ENCODE measurements at regions not wholly inside any gene's neighbourhood (a gene's known extent, or its start where the extent isn't known, plus 50 kb on each side); places are given as distances from the start of the nearest gene placed in this dataset.

DNA sequence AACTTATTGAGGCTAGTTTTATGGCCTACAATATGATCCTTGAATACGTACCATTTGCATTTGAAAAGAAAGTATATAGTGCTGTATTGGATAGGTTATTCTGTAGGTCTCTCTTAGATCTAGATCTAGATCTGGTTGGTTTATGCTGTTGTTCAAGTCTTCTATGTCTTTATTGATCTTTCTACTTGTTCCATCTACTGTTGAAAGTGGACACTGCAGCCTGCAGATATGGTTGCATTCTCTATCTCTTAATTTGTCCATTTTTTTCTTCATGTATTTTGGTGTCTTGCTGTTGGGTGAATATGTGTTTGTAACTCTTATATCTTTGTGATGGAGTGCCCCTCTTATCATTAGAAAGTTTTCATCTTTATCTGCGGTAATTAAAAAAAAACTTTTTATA is 139.4 kb upstream of the PCDH15 start:
- no peak overlapping the region for H3K4me3 ChIP-seq (ENCODE audit: insufficient read depth, low read depth, low read length)
- peaks cover 4% of the 10 kb centered on the region for H3K4me1 Mint-ChIP-seq (ENCODE audit: low read depth, unreplicated experiment)
- H3K27me3 Mint-ChIP-seq (ENCODE audit: low read depth, unreplicated experiment), result no peaks in the 10 kb centered on the region
- H3K4me3 Mint-ChIP-seq (ENCODE audit: unreplicated experiment), result no peak overlapping the region
- H2AFZ ChIP-seq (ENCODE audit: low read depth, low read length), result no peak overlapping the region
- H3K4me2 ChIP-seq (ENCODE audit: low read length), result no peak overlapping the region
- no peaks in the 10 kb centered on the region for H3K4me1 ChIP-seq (ENCODE audit: insufficient read depth, low read length)
- no peaks in the 10 kb centered on the region for H3K9me3 ChIP-seq (ENCODE audit: insufficient read depth, low read depth, low read length)
- no peak overlapping the region for H3K27ac Mint-ChIP-seq (ENCODE audit: unreplicated experiment)
- no peak overlapping the region for H3K27ac ChIP-seq (ENCODE audit: low read depth, low read length)
- no peaks in the 10 kb centered on the region for H3K36me3 Mint-ChIP-seq (ENCODE audit: low read depth, unreplicated experiment)
- no peaks in the 10 kb centered on the region for H3K27me3 ChIP-seq (ENCODE audit: insufficient read depth, low read length)
- no peak for FAIRE-seq
- no peaks in the 10 kb centered on the region for H4K20me1 ChIP-seq (ENCODE audit: insufficient read depth, low read length)
- no peak for DNase-seq (ENCODE audit: low read depth)
- TF ChIP-seq EZH2 (IDR thresholded peaks at IDR 0.05; ENCODE audit: insufficient read depth, low read length), result no peak
- TF ChIP-seq, protein P1, sequence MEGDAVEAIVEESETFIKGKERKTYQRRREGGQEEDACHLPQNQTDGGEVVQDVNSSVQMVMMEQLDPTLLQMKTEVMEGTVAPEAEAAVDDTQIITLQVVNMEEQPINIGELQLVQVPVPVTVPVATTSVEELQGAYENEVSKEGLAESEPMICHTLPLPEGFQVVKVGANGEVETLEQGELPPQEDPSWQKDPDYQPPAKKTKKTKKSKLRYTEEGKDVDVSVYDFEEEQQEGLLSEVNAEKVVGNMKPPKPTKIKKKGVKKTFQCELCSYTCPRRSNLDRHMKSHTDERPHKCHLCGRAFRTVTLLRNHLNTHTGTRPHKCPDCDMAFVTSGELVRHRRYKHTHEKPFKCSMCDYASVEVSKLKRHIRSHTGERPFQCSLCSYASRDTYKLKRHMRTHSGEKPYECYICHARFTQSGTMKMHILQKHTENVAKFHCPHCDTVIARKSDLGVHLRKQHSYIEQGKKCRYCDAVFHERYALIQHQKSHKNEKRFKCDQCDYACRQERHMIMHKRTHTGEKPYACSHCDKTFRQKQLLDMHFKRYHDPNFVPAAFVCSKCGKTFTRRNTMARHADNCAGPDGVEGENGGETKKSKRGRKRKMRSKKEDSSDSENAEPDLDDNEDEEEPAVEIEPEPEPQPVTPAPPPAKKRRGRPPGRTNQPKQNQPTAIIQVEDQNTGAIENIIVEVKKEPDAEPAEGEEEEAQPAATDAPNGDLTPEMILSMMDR (IDR thresholded peaks at IDR 0.05; ENCODE audit: insufficient read depth, low read depth, low read length), result no peak
- no peaks in the 10 kb centered on the region for H3K36me3 ChIP-seq (ENCODE audit: insufficient read depth, low read length)
- H3K9ac ChIP-seq (ENCODE audit: low read length), result no peak overlapping the region
- no peaks in the 10 kb centered on the region for H3K79me2 ChIP-seq (ENCODE audit: insufficient read depth, low read length)
- no peaks in the 10 kb centered on the region for H3K9me3 Mint-ChIP-seq (ENCODE audit: unreplicated experiment)

DNA sequence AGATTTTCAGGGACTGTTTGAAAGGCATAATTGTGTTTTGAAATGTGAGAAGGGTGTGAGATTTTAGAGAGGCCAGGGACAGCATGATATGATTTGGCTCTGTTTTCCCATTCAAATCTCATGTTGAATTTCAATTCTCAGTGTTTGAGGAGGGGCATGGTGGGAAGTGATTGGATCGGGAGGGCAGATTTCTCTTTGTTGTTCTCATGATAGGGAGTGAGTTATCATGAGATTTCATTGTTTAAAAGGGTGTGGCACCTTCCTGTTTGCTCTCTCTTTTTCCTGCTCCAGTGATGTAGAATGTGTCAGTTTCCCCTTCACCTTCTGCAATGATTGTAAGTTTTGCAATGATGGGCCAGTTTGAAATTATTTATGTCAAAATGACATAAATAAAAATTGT is 113.0 kb upstream of the PCDH15 start:
- TF ChIP-seq, protein P1 (IDR thresholded peaks at IDR 0.05; ENCODE audit: insufficient read depth, low read depth, low read length), result no peak
- no peak for TF ChIP-seq EZH2 (IDR thresholded peaks at IDR 0.05; ENCODE audit: insufficient read depth, low read length)

DNA sequence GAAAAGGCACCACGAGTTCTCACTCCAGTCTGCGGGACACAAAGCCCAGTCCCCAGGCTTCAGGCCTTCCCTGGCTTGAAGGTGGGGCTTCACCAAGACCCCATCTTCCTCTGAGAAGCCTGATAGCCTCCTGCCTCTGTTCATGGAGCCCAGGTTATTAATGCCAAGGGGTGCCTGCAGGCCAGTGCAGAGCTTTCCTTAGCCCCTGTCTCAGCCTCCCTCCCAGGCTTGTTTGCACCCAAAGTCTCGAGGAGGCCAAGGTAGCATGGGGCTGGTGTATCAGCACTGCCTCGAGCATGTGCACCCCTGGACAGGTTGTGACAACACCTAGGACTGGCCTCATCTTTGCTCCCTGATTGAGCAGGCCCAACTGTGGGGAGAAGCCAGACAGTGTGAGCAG is 108.1 kb upstream of the PCDH15 start:
- Histone ChIP-seq H3K4me2 (ENCODE audit: low read length) (no peak overlapping the region), H3K9ac (ENCODE audit: low read length) (no peak overlapping the region), H4K20me1 (ENCODE audit: insufficient read depth, low read length) (no peaks in the 10 kb centered on the region), H3K27me3 (ENCODE audit: insufficient read depth, low read length) (no peaks in the 10 kb centered on the region), H3K27ac (ENCODE audit: low read depth, low read length) (no peak overlapping the region), H2AFZ (ENCODE audit: low read depth, low read length) (no peak overlapping the region), H3K36me3 (ENCODE audit: insufficient read depth, low read length) (no peaks in the 10 kb centered on the region), H3K79me2 (ENCODE audit: insufficient read depth, low read length) (no peaks in the 10 kb centered on the region), H3K4me1 (ENCODE audit: insufficient read depth, low read length) (no peaks in the 10 kb centered on the region), H3K4me3 (ENCODE audit: insufficient read depth, low read depth, low read length) (no peak overlapping the region), H3K9me3 (ENCODE audit: insufficient read depth, low read depth, low read length) (peaks cover 3% of the 10 kb centered on the region)
- Mint-ChIP-seq H3K4me1 (ENCODE audit: low read depth, unreplicated experiment) (peaks cover 5% of the 10 kb centered on the region), H3K27ac (ENCODE audit: unreplicated experiment) (no peak overlapping the region), H3K9me3 (ENCODE audit: unreplicated experiment) (peaks cover 9% of the 10 kb centered on the region), H3K4me3 (ENCODE audit: unreplicated experiment) (no peak overlapping the region), H3K27me3 (ENCODE audit: low read depth, unreplicated experiment) (no peaks in the 10 kb centered on the region), H3K36me3 (ENCODE audit: low read depth, unreplicated experiment) (no peaks in the 10 kb centered on the region)
- no peak for TF ChIP-seq EZH2 (IDR thresholded peaks at IDR 0.05; ENCODE audit: insufficient read depth, low read length)
- TF ChIP-seq, protein P1 (IDR thresholded peaks at IDR 0.05; ENCODE audit: insufficient read depth, low read depth, low read length), result no peak
- no peak for DNase-seq (ENCODE audit: low read depth)
- no peak for FAIRE-seq

More for the DNA sequence above, 113.0 kb upstream of the PCDH15 start:
- Histone ChIP-seq H3K27ac (ENCODE audit: low read depth, low read length) (no peak overlapping the region), H3K9me3 (ENCODE audit: insufficient read depth, low read depth, low read length) (peaks cover 3% of the 10 kb centered on the region), H3K9ac (ENCODE audit: low read length) (no peak overlapping the region), H3K4me1 (ENCODE audit: insufficient read depth, low read length) (no peaks in the 10 kb centered on the region), H3K4me3 (ENCODE audit: insufficient read depth, low read depth, low read length) (no peak overlapping the region), H3K79me2 (ENCODE audit: insufficient read depth, low read length) (no peaks in the 10 kb centered on the region), H3K27me3 (ENCODE audit: insufficient read depth, low read length) (no peaks in the 10 kb centered on the region), H4K20me1 (ENCODE audit: insufficient read depth, low read length) (no peaks in the 10 kb centered on the region), H2AFZ (ENCODE audit: low read depth, low read length) (no peak overlapping the region), H3K36me3 (ENCODE audit: insufficient read depth, low read length) (no peaks in the 10 kb centered on the region), H3K4me2 (ENCODE audit: low read length) (no peak overlapping the region)
- no peak for DNase-seq (ENCODE audit: low read depth)
- Mint-ChIP-seq H3K4me1 (ENCODE audit: low read depth, unreplicated experiment) (no peaks in the 10 kb centered on the region), H3K27ac (ENCODE audit: unreplicated experiment) (no peak overlapping the region), H3K27me3 (ENCODE audit: low read depth, unreplicated experiment) (no peaks in the 10 kb centered on the region), H3K4me3 (ENCODE audit: unreplicated experiment) (no peak overlapping the region), H3K9me3 (ENCODE audit: unreplicated experiment) (peaks cover 9% of the 10 kb centered on the region), H3K36me3 (ENCODE audit: low read depth, unreplicated experiment) (no peaks in the 10 kb centered on the region)
- no peak for FAIRE-seq

Measured in astrocyte (in vitro differentiated cells and primary cell).